Sigmoid colon (tissue), 4 donors: ENCODE measurements at regions not wholly inside any gene's neighbourhood (a gene's known extent, or its start where the extent isn't known, plus 50 kb on each side); places are given as distances from the start of the nearest gene placed in this dataset.

Experiments
- EP300 ChIP-seq, 4 donors: sonication (generic); formaldehyde crosslinking; IDR thresholded peaks; one replicate each; pipeline ENCODE4 v1.6.1; 2017; ENCODE audit warnings: antibody characterized with exemption in 4 of 4
- POLR2AphosphoS5 ChIP-seq, 4 donors: sonication (generic); formaldehyde crosslinking; IDR thresholded peaks; one replicate each; pipeline ENCODE4 v1.6.1; 2017; ENCODE audit warnings: antibody characterized with exemption in 4 of 4
- TF ChIP-seq, protein P1 (sequence below), 4 experiments: fragments of 450-650 bp in 3 of 4; fragments of 200-600 bp in 1 of 4; IDR thresholded peaks; one replicate each; pipeline ENCODE4 v1.5.1; 2016 to 2019; ENCODE audit warnings: antibody characterized with exemption in 4 of 4, mild to moderate bottlenecking in 3 of 4, moderate library complexity in 2 of 4

DNA sequence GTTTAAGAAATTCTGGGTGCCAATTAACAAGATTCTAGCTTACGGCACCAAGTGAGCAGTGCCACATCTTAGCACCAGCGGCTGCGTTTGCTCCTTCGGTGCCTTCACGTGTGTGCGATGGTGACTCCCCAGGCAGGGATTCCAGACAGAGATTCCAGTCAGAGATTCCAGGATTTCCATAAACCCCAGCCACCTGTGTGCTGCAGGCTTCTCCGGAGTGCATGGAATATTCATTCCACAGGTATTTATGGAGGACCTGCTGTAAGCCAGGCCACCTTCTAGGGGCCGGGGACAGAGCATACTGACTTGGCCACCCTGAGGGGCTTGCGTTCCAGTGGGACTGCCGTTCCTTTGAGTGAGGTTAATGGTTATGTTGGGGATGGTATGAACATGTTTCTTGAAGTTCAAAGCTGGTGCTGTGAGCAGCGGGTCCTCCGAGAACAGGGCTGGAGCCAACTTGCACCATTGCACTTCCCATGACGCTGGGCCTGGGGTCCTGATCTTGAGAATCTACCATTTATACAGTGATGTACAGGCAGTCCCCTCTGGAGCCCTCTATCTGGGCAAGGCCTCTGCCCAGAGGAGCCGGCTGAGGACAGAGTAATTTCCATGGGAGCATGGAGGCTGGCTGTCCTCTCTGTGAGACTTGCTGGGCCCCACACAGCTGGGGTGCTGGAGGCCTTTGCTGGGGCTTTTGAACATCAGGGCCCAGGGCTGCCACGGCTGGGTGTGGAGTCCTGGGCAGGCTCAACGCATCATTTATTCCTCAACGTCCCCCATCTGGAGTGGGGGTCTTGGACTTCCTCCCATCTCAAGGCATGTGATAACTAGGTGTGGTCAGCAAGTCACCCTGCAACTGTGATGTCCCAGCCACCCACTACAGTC, 58.8 kb upstream of the AJAP1 start:
- TF ChIP-seq, protein P1, sequence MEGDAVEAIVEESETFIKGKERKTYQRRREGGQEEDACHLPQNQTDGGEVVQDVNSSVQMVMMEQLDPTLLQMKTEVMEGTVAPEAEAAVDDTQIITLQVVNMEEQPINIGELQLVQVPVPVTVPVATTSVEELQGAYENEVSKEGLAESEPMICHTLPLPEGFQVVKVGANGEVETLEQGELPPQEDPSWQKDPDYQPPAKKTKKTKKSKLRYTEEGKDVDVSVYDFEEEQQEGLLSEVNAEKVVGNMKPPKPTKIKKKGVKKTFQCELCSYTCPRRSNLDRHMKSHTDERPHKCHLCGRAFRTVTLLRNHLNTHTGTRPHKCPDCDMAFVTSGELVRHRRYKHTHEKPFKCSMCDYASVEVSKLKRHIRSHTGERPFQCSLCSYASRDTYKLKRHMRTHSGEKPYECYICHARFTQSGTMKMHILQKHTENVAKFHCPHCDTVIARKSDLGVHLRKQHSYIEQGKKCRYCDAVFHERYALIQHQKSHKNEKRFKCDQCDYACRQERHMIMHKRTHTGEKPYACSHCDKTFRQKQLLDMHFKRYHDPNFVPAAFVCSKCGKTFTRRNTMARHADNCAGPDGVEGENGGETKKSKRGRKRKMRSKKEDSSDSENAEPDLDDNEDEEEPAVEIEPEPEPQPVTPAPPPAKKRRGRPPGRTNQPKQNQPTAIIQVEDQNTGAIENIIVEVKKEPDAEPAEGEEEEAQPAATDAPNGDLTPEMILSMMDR (IDR thresholded peaks at IDR 0.05) = no peak
- no peak for TF ChIP-seq POLR2AphosphoS5 (IDR thresholded peaks at IDR 0.05)
- TF ChIP-seq EP300 (IDR thresholded peaks at IDR 0.05) = no peak
